ENCODE measurements at regions not wholly inside any gene's neighbourhood (a gene's known extent, or its start where the extent isn't known, plus 50 kb on each side); places are given as distances from the start of the nearest gene placed in this dataset.
"Not testable (repeated sequence)": the region's sequence is repeated elsewhere in the genome, so short reads cannot be mapped to it uniquely, and the experiment has no call there.

- no peak for DNase-seq
Measured at GRCh38 chr4:149202117-149202516, 613.5 kb downstream of the IQCM start.

- DNase-seq = no peak
Measured at GRCh38 chr4:149199594-149199993, 616.0 kb downstream of the IQCM start.

DNA sequence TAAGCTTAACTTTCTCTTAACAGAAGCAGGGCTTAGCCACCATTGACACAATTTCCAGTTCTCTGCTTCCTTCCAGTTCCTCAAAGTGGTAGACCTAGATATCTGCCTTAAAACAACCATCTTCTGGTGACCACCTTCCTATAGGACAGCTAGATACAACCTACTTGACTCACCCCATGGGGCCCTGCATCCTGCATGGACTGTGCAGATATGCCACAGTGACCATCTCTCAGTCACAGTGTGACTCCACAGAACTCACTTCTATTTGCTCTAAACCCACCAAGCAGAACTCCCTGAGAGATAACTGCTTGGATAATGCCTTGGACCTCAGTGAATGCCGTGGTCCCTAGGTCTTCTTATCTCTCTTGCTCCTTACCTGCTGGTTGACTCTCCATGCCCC, 621.6 kb downstream of the IQCM start:
- DNase-seq = no peak

- DNase-seq = no peak
Measured at GRCh38 chr4:149187726-149188125, 627.9 kb downstream of the IQCM start.

DNA sequence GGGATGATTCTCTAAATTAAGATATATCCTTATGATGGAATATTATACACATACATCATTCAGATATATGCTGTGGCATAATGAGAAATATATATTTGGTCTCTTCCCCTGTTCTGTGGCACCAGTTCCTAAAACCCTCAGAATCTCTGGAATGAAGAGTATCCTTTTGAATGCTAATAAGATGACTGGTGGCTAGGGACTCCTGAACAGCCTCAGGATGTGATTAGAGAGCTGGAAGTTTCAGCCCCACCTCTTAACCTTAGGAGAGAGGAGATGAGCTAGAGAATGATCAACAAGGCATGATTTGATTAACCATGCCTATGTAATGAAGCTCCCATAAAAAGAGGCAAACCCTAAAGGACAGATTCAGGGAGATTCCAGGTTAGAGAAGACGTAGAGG, 632.0 kb downstream of the IQCM start:
- no peak for DNase-seq

DNA sequence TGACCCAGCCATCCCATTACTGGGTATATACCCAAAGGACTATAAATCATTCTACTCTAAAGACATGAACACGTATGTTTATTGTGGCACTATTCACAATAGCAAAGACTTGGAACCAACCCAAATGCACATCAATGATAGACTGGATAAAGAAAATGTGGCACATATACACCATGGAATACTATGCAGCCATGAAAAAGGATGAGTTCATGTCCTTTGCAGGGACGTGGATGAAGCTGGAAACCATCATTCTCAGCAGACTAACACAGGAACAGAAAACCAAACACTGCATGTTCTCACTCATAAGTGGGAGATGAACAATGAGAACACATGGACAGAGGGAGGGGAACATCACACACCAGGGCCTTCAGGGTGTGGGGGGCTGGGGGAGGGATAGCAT, 634.2 kb downstream of the IQCM start:
- DNase-seq = not testable (repeated sequence)

DNA sequence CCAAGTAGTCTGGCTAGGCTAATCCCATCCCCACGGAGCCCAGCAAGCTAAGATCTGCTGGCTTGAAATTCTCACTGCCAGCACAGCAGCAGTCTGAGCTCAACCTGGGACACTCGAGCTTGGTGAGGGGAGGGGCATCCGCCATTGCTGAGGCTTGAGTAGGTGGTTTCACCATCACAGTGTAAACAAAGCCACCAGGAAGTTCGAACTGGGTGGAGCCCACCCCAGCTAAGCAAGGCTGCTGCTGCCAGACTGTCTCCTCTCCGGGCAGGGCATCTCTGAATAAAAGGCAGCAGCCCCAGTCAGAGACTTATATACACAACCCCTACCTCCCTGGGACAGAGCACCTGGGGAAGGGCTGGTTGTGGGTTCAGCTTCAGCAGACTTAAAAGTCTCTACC, 639.6 kb downstream of the IQCM start:
- no peak for DNase-seq

DNA sequence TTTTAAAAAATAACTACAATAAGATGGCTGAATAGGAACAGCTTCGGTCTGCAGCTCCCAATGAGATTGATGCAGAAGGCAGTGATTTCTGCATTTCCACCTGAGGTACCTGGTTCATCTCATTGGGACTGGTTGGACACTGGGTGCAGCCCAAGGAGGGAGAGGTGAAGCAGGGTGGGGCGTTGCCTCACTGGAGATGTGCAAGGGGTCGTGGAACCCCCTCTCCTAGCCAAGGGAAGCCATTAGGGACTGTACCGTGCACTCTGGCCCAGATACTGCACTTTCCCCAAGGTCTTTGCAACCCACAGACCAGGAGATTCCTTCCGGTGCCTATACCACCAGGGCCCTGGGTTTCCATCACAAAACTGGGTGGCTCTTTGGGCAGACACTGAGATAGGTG, 640.1 kb downstream of the IQCM start:
- no peak for DNase-seq

- DNase-seq = no peak
Measured at GRCh38 chr4:149173241-149174013, 642.2 kb downstream of the IQCM start.

GRCh38 chr4:149168645-149169044, 647.0 kb downstream of the IQCM start:
- DNase-seq = no peak

DNA sequence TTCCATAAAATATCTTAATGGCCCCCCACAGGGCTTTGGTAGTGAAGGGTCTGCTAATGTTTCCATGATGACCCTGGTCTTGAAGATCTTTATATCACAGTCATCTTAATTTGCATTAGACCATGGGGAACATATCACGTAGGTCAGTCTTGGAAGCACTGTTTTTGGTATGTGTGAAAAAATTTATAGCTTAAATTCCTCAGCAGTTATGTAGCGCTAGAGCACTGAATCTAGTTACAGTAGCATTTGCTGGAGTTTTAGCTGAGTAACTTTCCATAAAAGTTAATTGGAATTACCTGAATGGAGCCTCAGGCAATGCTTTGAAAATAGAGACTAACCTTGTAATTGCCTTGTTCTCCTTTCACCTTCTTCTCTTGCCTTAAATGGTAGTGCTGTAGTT, 648.8 kb downstream of the IQCM start:
- DNase-seq = peak; percentile 67

DNA sequence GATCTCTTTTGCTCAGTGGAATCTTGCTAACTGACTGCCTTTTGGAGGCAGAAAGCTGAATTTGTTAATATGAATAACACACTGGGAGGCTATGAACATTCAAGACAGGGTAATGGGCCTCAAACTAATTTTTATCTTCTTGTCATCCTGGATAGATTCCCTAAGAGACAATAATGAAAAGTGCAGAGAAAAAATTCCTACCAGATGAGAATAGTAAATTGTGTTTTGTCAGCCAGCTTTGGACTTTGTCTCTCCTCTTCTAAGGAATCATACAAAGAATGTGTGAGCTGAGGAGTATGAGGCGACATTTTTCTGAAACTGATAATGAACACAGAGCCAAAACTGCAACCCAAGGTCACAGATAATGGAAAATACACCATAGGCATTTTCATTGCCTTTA, 649.3 kb downstream of the IQCM start:
- DNase-seq = peak; percentile 40

- DNase-seq = peak; percentile 91
Measured at GRCh38 chr4:149164282-149164681, 651.4 kb downstream of the IQCM start.

DNA sequence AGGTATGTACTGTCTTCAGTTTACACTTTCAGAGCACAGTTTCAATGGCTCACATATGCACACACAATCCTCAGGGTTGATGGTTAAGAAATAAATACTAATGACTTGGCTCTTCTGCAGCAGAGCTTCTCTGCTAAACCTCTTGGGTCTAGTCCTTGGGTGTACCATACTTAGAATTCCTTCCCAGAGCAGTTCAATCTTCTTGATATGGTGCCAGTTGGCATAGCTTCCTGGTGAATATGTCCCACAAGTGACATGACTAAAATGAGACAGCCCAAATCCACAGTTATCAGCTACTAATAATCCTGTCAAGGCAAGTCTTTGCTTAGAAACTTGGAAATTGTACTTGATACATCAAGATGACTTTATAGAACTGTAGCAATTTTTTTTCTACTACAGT, 654.4 kb downstream of the IQCM start:
- peak; percentile 95 for DNase-seq

- DNase-seq = no peak
Measured at GRCh38 chr4:149160370-149160769, 655.3 kb downstream of the IQCM start.

GRCh38 chr4:149158817-149159216, 656.8 kb downstream of the IQCM start:
- DNase-seq = peak; percentile 40

GRCh38 chr4:149145803-149146202, 669.8 kb downstream of the IQCM start:
- DNase-seq = peak; percentile 73

DNA sequence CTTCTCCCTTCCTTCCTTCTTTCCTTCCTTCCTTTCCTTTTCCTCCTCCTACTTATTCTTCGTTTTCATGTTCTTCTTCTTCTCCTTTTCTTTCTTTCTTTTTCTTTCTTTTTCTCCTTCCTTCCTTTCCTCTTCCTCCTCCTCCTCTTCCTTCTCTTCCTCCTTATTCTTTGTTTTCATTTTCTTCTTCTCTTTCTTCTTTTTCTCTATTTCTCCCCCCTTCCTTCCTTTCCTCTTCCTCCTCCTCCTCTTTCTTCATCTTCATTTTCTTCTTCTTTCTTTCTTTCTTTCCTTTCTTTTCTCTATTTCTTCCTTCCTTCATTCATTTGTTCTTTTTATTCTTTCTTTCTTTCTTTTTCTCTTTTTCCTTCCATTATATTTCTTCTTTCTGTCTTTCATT, 671.6 kb downstream of the IQCM start:
- no peak for DNase-seq

DNA sequence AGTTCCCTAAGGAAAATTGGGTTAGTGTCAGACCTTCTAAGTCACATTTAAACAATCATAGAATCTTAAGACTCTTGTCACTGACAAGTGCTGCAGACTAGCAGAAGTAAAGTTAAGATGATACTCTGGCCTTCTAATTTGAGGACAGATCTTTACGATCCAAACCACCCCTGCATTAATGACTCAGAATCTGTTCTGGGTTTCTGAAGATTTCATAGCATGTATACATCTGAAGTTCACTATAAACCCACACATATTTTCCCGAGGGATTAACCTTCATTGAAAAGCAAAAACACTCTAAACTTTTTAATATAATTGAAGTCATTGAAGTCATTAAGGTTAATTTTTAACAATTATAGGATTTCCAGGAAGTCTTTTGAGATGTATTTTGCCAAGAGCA, 674.3 kb downstream of the IQCM start:
- peak; percentile 23 for DNase-seq

GRCh38 chr4:149140841-149141240, 674.8 kb downstream of the IQCM start:
- DNase-seq = peak; percentile 40

GRCh38 chr4:149136951-149137620, 678.6 kb downstream of the IQCM start:
- DNase-seq = peak; percentile 31

DNA sequence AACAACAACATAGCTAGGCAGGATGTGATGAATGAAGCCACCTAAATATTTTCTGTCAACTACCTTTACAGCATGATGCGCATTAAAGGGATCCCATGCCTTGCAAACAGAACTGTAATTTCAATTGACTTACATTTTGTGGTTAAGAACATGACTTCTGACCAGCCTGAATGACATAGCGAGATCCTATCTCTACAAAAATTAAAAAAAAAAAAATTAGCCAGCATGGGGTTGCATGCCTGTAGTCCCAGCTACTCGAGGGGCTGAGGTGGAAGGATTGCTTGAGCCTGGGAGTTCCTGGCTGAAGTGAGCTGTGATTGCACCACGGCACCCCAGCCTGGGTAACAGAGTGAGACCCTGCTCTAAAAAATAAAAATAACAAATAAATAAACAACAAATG, 680.6 kb downstream of the IQCM start:
- no peak for DNase-seq

DNA sequence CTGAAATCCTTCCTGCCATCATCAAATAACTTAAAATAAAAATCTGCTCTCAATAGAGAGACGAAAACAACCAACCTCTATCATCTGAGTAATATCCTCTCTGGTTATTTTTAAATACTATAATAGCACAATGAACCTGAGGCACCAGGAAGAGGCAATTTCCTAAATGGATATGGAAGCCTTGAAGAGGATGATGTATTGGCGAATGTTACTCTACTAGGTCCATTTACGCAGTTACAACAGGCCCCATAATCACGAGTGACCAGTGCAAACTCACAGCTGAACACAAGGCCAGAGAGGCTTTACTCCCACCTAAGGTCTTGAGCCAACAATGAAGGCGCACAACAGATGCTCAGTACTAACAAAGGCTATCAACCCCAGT, 678.8 kb upstream of the NR3C2 start:
- DNase-seq = no peak

GRCh38 chr4:149120331-149121022, 678.3 kb upstream of the NR3C2 start:
- DNase-seq = peak; percentile 74
